ENCODE measurements at regions not wholly inside any gene's neighbourhood (a gene's known extent, or its start where the extent isn't known, plus 50 kb on each side); places are given as distances from the start of the nearest gene placed in this dataset.

DNA sequence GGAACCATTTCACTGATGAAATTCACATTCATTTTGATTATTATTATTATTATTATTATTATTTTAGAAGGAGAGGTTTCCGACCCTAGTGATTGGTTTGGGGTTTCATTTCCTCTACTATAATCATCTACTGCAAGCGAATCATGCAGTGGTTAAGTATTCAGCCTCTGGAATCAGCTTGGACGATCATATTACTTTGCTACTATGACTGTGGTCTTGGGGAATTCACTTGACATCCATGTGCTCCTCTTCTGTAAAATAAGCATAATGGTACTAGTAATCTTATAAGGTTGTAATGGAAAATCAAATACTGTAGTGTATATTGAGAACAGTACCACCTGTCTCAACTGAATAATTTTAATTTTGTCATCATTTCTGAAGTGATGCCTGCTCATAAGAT is 132.1 kb upstream of the SLC4A4 start:
- TF ChIP-seq, protein P1, sequence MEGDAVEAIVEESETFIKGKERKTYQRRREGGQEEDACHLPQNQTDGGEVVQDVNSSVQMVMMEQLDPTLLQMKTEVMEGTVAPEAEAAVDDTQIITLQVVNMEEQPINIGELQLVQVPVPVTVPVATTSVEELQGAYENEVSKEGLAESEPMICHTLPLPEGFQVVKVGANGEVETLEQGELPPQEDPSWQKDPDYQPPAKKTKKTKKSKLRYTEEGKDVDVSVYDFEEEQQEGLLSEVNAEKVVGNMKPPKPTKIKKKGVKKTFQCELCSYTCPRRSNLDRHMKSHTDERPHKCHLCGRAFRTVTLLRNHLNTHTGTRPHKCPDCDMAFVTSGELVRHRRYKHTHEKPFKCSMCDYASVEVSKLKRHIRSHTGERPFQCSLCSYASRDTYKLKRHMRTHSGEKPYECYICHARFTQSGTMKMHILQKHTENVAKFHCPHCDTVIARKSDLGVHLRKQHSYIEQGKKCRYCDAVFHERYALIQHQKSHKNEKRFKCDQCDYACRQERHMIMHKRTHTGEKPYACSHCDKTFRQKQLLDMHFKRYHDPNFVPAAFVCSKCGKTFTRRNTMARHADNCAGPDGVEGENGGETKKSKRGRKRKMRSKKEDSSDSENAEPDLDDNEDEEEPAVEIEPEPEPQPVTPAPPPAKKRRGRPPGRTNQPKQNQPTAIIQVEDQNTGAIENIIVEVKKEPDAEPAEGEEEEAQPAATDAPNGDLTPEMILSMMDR (IDR thresholded peaks at IDR 0.05 in 2 of 3, conservative IDR thresholded peaks at IDR 0.05 in 1 of 3; ENCODE audit: control insufficient read depth in 2 of 3, extremely low read depth in 1 of 3, insufficient read depth in 1 of 3, low read depth in 3 of 3, low read length in 3 of 3), result no peak
- TF ChIP-seq POLR2A (IDR thresholded peaks at IDR 0.05; ENCODE audit: low read depth, low read length) (no peak), ZNF207 (IDR thresholded peaks at IDR 0.05; ENCODE audit: borderline replicate concordance) (no peak), YY1 (IDR thresholded peaks at IDR 0.05; ENCODE audit: low read depth, low read length) (no peak)
